HPDE6-E6E7 (cell line): ENCODE measurements at regions not wholly inside any gene's neighbourhood (a gene's known extent, or its start where the extent isn't known, plus 50 kb on each side); places are given as distances from the start of the nearest gene placed in this dataset.
"Not testable (repeated sequence)": the region's sequence is repeated elsewhere in the genome, so short reads cannot be mapped to it uniquely, and the experiment has no call there.

Source experiments
- DNase-seq: peaks from one replicate; pipeline ENCODE4 v3.0.0; 2011; ENCODE audit warnings: missing footprints; ENCODE audit errors: extremely low spot score

DNA sequence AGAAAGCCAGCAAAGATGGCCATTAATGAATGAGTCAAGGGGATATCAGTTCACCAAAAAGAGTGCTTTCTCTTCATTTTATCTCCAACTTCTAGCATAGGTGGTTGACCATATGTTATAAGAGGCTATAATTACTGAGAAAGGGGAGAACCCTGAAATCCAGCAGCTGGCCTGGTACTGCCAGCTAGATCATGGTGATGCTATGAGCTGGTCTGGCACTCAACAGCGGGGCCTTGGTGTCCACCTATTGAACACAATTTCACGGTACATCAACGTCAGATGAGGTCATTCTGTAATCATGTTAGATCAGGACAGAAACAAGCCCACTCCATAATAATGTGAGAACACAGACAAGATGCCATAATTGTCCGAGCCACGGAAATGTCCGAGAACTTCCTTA lies 1644.8 kb upstream of the PCDH7 start:
- no peak for DNase-seq

DNA sequence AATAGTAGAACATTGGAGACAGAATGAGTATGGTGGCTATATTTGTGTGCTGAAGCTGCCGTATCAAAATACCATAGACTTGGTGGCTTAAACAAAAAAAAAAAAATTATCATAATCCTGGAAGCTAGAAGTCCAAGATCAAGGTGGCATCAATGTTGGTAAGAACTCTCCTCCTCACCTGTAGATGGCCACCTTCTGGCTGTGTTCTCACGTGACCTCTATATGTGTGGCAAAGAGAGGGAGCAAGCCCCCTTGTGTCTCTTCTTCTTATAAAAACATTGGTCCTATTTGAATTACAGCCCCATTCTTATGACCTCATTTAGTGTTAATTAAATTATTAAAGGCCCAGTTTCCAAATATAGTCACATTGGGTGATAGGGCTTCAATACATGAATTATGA lies 1640.9 kb upstream of the PCDH7 start:
- DNase-seq, result no peak

DNA sequence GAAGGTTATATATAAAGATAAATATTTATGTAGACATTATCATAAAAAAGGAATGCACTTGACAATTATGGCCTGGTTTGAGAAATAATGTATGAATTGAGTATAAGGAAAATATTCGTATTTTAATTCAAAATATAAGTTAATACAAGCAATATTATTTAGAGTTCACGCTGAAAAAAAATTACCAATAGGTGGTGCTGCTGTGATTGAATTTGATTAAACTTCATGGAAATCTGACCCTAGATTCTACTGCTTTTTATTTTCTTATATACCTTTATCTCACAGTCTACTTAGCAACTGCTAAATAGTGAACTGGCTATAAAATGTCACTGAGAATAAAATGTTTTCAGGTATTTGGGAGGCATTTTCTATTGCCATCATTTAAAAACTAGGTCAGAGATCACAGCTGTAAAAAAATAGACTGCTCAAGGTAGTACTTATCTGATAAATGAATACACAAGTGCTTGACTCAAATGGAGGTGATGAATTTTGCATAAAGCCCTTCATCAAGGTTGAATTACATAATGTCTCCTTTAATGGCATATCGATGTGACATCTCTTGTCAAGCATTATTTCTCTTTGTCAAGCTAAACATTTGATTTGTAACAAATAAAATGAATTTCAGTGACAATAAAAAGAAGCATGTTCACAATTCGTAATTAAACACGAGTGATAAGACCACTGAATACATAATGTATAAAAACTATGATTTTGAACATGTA lies 1638.8 kb upstream of the PCDH7 start:
- DNase-seq, result no peak

DNA sequence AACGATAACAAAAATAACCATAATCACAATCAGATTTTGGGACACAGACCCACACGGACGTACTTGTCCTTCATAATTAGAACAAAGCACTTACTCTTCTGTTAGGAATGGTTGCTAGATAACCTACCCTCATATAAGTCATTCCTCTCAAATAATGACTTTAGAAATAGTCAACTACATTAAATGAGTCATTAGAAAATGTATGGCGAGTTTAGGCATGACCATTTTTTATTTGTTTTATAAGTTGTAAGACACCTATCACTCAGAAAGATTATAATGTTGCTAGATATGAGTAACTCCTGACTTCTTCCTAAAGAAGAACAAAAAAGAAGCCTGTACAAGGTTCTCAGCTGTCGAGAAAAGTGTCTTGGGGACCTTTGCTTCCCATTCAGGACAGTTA lies 1637.5 kb upstream of the PCDH7 start:
- DNase-seq, result no peak

DNA sequence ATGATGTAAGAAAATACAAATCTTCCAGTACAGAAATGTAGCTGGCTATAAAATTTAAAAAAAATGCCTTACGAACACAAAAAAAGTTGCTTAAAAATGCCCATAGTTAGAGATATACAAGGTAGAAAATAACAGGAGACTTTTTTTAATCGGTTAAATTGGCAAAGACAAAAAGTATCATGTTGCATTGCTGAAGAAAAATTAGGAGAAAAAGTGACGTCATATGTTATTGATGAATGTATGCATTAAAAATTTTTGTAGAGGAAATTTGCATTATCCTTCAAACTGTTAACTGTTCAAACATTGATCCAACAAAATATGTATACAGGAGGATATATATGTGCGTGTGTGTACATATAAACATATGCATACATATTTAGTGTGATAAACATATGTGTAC lies 1634.4 kb upstream of the PCDH7 start:
- DNase-seq, result no peak

DNA sequence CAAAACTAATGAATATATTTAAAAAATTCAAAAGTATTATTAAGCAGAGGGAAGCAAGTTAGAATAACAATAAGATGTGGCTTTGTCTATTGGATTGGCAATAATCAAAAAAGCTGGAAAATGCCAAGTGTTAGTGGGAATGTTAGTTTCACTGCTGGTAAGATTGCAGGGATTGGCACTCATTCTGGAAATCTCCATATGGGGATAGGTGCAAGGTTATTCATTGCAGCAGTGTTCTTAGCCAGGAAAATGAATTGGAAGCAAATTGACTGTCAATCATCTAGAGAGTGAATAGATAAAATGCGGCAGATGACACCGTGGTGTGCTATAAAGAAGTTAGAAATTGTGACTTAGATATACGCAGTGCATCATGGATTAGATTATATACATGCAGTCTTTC lies 1615.5 kb upstream of the PCDH7 start:
- no peak for DNase-seq

DNA sequence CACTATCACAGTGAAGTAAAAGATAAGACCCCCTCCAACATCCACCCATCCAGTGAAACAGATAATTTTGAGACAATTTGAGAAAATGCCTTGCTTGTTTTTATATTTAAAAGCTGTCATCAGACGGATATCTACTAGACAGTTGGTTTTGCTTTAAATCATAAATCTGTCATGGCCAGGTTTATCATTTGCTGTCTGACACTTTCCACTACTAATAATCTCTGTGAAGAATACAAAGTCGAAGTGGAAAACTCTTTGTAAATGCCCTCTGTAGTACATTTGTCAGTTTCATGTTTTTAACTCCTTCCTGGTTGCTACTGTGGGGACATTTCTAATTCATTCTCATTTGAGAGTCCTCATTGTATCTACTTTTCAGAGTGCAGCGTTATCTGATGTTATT lies 1606.2 kb upstream of the PCDH7 start:
- DNase-seq, result no peak

DNA sequence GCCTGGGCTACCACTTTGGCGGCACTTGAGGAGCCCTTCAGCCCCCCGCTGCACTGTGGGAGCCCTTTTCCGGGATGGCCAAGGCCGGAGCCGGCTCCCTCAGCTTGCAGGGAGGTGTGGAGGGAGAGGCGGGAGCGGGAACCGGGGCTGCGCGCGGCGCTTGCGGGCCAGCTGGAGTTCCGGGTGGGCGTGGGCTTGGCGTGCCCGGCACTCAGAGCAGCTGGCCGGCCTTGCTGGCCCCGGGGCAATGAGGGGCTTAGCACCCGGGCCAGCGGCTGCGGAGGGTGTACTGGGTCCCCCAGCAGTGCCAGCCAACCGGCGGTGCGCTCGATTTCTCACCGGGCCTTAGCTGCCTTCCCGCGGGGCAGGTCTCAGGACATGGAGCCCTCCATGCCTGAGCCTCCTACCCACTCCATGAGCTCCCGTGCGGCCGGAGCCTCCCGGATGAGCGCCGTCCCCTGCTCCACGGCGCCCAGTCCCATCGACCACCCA lies 1602.9 kb upstream of the PCDH7 start:
- not testable (repeated sequence) for DNase-seq

DNA sequence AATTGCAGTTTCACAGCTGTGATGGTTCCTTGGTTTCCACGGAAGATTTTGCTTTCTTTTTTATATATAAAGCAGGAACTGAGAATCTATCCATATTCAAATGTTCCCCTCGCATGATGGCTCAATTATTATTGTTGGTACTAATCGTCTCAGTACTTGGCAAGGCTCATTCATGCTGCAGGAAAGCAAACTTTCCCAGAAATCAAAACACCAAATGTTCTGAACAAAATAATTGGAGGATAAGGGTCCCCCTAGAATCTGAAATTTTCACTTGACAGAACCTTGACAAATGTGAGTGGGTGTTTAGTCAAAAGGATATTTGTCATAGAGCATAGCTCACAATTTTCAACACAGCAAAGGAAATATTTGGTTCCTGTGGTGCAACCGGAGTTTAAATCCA lies 1598.6 kb upstream of the PCDH7 start:
- DNase-seq, result no peak

DNA sequence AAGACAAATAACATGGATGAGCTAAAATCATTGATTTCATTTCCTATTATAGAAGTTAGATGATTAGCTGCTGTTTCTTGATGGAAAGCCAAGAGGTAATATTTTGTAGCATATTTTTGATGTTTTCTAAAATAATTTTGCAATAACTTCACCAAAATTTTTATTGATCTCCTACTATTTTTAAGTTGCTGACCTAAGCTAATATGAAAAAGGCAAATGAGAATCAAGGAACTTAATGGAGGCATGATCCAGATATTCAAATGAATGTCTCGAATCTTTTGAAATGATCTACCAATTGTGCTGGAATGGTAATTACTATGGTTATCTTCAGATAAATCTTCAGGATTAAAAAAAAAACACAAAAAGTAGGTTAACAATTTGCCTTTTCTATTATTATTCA lies 1591.4 kb upstream of the PCDH7 start:
- DNase-seq, result no peak

DNA sequence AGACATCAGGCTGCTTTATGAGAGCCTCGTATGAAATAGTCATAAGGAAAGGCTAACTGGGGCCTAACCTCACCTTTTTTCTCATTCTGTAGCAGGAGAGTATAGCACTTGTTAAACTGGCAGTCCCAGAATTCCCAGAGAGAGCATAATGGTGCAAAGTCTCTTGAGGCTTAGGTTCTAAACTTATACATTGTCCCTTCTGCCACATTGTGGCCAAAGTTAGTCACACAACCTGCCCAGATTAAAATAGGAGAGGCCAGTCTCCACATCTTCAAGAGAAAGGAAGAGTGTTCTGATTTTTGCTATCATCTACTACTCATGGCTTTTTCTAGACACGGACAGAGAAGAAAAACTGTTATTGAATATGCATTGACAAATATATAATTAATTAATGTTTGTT lies 1588.9 kb upstream of the PCDH7 start:
- DNase-seq, result no peak

DNA sequence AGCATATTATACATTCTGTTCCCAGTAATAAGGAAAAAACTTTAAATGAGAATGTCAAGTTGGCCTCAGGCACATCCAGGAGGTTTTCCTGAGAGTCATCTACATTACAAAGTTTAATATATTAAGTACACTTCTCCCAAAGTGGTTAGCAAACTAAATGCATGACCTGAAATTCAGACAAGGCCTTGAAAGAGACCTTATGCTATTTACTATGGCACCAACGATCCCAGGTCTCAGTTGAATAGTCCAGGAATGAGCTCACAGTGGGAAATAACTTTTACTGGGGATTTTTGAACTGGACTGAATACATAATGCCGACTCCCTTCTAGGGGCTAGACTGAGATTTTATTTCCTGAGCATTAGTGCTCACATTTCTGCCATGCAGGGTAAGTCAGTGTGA lies 1577.5 kb upstream of the PCDH7 start:
- DNase-seq, result no peak

DNA sequence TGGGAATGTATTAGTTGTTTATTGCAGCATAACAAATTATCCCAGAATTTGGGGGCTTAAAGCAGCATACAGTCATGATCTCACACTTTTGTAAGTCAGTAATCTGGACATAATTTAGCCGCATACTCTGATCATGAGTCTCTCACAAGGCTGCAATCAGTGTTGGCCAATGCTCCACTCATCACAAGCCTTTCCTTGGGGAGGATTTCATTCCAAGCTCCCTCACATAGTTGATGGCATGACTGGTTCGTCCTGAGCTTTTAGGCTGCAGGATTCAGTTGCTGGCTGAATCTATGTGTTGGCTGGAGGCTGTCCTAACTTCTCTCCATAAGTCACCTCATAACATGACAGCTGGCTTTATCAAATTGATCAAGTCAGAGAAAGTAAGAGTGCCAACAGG lies 1568.6 kb upstream of the PCDH7 start:
- no peak for DNase-seq

DNA sequence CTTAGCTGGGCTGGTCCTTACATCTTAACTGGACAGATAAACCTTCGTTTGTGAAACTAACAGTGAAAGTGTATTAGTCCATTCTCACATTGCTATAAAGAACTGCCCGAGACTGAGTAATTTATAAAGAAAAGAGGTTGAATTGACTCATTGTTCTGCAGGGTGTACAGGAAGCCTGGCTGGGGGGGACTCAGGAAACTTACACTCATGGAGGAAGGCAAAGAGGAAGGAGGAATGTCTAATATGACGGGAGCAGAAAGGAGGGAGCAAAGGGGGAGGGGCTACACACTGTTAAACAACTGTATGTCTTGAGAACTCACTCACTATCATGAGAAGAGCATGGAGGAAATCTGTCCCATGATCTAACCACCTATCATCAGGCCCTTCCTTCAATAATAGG lies 1566.5 kb upstream of the PCDH7 start:
- no peak for DNase-seq

DNA sequence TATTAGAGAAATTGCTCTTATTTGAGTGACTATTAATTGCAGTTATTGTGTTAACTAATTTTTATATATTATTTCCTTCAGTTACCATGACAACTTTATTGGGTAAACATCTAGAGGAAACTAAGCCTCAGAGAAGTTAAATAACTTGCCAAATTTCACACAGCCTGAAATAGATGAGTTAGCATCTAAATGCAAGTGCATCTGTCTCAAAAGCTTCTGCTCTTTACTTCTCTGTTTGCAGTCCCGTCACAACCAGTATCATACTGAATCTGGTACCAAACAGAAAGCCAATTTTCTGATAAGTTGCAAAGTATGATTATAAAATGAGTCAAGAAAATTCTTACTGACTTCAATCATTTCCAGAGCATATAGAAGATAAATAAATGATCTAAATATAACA lies 1544.9 kb upstream of the PCDH7 start:
- DNase-seq, result no peak

DNA sequence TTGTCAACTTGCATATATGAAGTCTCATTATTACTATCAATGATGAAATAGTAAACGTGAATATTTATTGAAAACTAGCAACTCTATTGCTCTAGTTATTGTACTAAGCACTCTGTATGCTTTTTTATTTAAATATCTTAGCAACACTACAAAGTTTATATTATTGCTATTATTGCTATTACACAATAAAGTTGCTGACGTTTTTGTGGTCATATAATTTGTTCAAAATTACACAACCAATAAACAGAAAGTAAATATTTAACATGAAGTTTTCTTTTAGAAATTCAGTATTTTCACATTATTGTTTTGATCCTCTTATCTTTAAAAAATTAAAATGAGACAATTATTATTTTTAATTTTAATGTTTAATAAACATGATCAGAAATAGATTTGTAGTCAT lies 1521.1 kb upstream of the PCDH7 start:
- DNase-seq, result no peak

DNA sequence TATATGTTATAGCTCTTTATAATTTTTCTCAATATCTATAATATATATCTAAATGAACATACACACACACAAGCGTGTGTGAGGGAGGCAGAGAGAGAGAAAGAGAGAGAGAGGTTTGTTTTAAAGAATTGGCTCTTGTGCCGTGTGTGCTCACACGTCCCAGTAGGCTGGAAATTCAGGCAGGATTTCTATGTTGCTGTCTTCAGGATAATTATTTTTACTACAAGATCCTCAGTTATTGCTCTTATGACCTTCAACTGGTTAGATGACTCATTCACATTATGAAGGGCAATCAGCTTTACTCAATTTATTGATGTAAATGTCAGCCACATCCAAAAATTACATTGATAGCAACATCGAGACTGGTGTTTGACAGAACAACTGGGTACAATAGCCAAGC lies 1520.7 kb upstream of the PCDH7 start:
- no peak for DNase-seq

DNA sequence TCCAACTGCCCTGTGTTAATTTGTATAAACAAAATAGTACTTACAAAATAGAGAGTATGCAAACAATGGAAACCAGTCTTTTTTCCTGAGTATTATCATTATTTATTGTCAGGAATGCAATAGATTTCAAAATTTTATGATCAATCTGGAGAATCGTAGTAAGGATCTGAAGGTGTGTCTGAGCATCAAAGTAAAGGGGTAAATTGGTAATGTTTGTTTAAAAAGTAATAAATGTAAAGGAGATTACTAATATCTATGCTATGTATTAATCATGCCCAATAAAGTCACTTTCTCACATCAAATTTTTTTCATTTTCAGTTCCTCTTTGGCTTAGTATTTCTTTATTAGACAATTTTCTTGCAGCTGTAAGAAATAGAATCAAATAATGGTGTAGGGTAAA lies 1507.1 kb upstream of the PCDH7 start:
- DNase-seq, result no peak

DNA sequence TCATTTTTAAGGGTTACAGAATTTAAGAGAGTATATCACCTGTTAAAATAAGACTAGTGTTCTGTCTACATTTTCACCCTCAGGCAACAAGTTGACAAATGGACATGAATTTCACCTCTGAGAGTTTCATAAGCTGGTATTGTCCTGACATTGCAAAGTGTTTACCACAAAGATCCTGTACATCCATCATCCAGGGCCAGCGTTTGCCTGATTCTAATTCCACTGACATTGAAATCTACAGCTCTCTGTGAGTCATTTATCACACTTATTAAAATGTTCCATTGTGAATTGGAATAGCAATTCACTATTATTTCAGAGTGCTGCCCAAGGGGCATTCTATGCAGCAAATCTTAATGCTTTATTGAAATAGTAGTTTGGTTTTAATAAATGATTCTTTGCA lies 1499.4 kb upstream of the PCDH7 start:
- DNase-seq, result no peak

DNA sequence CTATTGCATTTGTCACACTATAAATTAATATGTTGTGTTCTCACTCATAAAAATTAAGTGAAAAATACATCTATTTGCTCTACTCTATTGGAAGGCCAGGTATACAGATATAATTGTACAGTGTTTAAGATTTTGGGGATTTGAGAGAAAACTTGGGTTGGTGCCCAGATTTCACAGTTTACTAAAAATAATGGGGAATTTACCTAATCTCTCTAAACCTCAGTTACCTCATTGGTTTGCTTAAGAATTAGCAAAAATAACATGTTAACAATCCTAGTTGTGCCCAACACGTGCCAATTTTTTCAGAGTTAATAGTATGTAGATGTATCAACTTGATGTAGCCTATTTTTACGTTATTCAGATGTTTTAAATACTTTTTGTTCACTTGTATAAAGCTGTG lies 1495.3 kb upstream of the PCDH7 start:
- no peak for DNase-seq

DNA sequence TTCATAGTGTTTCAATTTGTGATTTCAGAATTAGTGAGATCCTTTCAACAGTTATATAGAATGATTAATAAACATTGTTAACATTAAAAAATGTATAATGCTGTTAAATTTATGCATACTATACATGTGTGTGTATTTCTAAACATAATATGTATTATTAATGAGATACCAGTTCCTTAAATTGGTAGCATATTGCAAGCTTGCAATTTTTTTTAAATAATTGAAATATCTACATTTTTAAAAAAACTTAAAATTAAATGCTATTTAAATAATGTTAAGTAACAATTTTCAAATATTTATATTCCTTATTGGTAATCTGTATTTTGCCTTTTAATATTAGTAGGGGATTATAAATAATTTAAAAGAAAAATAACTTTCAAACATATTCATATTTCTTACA lies 1479.5 kb upstream of the PCDH7 start:
- no peak for DNase-seq

DNA sequence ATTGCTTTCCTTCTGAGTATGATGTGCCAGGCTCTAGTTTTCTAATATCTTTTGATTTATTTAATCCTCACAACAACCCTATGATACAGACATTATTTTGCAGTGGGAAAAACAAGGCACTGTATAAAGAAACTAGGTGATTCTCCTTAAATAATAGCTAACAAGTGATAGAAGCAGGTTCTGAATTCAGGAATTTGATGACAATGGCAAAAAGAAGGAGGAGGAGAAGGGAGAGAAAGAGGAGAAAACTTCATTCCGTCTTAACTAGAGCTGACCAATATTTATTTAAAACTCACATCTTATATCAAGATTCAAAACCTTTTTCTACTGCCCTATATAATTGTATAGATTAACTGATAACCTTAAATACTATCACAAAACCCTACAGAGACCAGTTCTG lies 1477.1 kb upstream of the PCDH7 start:
- DNase-seq, result no peak

DNA sequence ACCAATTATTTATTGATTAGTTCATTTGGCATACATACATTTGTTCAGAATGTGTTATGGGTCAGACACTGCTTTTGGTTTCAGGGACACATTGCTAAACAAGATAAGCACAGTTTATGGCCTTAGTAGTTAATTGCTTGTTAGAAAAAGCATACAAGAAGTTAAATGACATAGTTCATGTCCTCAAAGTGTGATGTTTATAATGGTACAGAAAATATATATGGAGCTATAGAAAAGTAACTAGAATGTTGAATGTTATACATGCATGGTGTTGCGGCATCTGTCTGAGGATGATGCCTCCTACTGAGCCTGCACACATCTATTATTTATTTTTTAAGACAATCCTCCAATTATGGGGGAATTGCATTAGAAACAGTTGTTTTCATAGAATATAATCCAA lies 1476.3 kb upstream of the PCDH7 start:
- DNase-seq, result no peak

DNA sequence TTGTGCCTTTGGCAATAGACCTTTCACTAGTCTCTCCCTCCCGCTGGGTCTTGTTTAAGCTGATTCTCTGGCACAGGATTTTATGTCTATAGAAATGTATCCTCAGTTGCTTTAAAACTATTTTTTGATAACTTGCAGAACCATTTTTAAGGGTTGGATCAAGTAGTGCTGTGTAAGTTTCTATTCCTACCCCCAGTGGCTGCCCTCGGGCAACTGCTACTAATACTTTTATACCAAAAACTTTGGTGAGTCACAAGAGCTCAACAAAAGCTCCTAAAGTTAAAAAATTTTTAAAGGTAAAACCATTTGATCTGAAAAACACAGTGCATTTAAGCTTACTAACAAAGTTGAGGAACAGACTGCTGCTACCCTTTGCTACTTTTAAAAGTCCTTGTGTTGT lies 1460.6 kb upstream of the PCDH7 start:
- DNase-seq, result no peak
